Peyer's patch (tissue), 4 donors: ENCODE measurements at regions not wholly inside any gene's neighbourhood (a gene's known extent, or its start where the extent isn't known, plus 50 kb on each side); places are given as distances from the start of the nearest gene placed in this dataset.

Source experiments
- CTCF ChIP-seq, 6 experiments: fragments of 450-650 bp in 4 of 6; fragments of 200-600 bp in 2 of 6; sonication (generic) in 1 of 6; IDR thresholded peaks; one replicate each; pipeline ENCODE4 v1.5.1; 2017 to 2019; ENCODE audit warnings: antibody characterized with exemption in 6 of 6, mild to moderate bottlenecking in 3 of 6, moderate library complexity in 1 of 6
- POLR2A ChIP-seq, 2 donors: fragments of 450-650 bp; IDR thresholded peaks; one replicate each; pipeline ENCODE4 v1.5.1; 2017; ENCODE audit warnings: antibody characterized with exemption in 2 of 2, mild to moderate bottlenecking in 2 of 2, moderate library complexity in 2 of 2

GRCh38 chr11:128181984-128182383 is 405.4 kb downstream of the ETS1 start:
- TF ChIP-seq POLR2A (IDR thresholded peaks at IDR 0.05) (no peak), CTCF (IDR thresholded peaks at IDR 0.05) (no peak)
